ENCODE measurements at regions not wholly inside any gene's neighbourhood (a gene's known extent, or its start where the extent isn't known, plus 50 kb on each side); places are given as distances from the start of the nearest gene placed in this dataset.

DNA sequence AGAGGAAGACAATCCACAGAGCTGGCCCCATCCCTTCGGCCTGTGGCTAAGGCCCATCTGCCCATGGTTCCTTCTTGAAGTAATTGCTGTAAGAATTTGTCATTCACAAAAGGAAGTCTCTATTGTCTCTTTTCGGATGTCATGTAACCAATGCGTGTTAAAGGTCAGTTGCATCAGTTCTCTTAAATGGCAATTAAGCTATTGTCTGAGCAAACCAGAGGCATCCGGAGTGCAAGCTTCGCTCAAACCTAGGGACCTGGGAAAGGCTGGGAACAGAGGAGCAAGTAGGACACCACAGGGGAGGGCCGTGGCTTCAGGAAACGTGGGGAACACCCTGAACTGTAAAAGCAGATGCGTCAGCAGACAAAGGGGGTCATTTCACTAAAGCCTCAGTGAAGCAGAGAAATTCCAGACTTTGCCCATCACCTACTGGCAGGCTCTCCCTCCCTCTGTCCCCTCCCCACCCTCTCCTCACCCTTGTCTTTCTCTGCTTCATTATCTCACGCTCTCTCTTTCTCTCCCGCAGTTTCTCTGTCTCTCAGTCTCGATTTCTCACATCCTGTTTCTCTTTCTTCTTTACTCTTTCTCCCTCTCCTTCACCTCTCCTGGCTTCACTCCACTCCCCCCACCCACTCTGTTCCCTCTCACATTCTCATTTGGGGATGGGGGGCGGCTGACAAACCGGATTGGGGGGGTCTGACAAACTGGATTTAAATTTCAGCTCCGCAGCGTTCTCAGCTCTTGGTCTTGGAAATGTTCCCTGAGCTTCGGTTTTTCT is 204.6 kb upstream of the TNP1 start:
- no peak for DNase-seq (ENCODE audit: low read depth)

DNA sequence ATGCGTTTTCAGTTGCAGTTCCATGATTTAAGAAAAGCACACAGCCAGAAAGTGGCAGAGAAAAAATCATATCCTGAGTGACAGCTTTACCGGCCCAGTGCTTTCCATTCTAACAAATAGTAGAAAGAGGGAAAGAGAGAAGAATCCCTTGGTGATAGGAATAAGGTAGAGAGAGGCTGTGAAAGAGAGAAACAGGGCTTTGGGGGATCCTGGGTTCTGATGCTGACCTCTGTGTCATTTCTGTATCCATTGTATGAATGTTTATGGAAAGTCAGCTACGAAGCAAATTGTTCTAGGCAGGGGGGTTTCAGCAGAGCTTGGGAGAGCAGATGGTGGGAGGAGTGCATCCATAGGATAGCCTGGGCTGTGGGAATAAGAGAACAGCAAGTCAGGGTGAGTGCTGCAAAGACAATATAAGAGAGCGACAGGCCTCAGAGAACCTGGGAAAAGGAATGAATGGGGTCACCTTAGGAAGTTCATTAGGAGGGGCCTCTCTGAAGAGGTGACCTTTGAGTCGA is 203.4 kb upstream of the TNP1 start:
- DNase-seq (ENCODE audit: low read depth): no peak

DNA sequence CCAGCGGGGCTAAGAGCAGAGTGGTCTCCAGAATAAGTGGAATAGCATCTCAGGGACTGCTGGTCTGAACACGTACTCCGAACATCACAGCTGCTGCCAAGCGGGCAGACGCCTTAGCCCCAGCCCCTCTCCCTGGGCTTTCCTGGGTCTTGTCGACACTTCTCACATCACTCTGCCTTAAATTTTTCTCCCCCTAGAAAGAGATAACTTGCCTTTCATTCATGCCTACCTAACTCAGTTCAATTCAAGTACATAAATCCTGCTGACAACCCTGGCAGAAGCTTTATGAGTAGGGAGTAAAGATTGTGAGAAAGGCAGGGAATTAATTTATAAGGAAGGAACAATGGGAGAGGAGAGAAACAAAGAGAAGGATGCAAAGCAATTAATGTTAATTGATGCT is 202.9 kb upstream of the TNP1 start:
- no peak for DNase-seq (ENCODE audit: low read depth)

DNA sequence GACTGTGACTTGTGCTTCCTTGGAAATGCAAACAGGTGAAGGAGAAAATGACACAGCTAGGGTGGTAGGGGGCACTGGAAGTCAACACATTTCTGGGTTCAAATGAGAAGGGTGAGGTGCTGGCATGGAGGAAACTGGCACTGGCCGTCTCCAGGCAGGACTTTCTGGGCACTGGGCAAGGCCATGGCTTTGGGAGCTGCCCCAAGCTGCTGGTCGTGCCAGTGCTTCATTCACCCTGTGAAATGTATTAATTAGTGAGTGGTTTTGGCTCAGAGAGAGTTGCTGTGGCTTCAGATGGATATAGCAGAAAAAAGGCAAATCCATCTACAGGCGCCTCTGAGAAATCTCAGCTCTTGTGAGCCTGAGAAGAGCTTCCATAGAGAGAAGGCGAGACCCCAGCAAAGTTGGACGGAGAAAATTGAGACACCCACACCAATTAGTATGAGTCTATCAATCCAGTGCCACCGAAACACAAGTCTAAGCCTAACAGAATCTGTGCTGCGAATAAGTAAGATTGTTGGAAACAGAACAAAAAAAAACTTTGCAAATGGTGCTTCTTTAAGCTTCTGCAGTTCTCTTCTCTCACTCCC is 202.1 kb upstream of the TNP1 start:
- no peak for DNase-seq (ENCODE audit: low read depth)

DNA sequence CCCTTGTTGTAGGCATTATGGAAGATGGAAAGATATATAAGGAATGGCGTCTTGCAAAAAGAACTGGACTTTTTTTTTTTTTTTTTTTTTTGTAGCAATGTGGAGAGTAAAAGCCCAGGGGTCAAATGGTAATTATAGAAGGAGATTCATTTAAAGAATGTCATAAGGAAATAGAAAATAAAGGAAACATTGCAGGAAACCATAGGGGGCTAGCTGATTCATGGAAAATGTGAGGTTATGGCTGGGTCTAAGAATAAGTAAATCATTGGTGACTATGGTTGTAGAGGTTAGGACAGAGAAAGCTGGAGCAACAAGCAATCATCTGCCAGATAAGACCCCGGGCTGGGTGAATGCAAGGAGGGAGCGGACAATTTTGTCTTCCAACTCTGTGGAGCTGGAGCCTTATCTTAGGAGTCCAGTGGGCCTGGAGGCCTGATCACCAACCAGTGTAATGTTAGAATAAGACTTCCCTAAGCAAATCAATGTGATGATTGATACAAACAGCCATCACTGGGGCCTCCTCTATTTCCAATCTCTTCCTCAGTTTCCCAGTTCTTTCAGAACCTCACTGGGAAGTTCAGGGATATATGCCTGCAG is 201.2 kb upstream of the TNP1 start:
- DNase-seq (ENCODE audit: low read depth): no peak

DNA sequence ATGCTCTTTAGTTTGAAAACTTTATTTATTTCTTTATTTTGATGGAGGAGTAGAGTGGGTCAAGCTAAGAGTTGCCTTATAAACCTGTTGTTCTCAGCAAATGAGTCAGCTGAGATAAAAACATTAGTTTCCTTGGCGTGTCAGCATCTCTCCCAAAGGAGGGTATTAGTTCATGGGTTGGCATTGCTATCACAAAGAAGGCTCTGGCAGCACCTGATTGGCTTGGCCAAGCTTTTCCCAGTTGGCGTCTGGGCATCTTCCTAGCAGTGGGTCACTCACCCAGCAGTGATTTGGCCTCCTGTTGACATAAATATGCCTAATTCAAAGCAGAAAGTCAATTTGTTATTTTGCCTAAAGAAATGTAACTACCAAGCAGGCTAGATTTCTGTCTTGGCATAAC is 200.7 kb upstream of the TNP1 start:
- no peak for DNase-seq (ENCODE audit: low read depth)

- no peak for DNase-seq (ENCODE audit: low read depth)
Observed at GRCh38 chr2:217058791-217059755, 199.2 kb upstream of the TNP1 start.

DNA sequence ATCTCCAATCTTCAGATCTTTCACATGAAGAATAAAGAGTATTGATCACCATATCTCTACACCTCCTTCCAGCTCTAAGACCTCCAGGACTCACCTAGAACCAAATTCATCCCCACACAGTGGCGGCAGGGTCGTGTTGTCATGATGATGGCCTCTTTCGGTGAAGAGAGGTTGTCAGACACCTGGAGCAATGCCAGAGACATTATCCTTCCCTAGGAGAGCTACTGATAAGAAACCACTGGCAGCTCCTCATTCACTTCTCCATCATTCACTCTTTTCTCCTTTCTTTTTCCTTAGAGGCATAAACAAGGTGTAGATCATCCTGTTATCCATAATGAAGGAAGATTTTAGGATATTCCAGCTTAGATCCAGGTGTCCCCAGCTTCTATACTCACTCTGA is 197.9 kb upstream of the TNP1 start:
- DNase-seq (ENCODE audit: low read depth): no peak

DNA sequence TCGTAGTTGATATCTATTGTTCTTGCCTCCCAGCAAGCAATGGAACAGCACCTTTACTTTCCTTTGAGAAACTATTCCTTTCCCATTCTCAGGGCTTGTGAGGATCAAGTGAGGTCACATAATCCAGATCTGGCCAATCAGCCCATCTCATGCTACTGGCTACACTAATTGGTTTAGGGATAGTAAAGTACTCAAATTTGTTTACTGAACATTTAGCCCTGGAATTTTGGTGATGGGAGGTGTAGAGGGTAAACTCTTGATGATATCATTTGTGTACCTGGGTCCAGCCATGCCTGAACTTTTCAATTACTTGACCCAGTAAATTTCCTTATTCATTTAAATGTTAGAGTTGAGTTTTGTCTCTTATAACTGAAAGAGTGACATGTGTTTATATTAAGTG is 195.8 kb upstream of the TNP1 start:
- no peak for DNase-seq (ENCODE audit: low read depth)

DNA sequence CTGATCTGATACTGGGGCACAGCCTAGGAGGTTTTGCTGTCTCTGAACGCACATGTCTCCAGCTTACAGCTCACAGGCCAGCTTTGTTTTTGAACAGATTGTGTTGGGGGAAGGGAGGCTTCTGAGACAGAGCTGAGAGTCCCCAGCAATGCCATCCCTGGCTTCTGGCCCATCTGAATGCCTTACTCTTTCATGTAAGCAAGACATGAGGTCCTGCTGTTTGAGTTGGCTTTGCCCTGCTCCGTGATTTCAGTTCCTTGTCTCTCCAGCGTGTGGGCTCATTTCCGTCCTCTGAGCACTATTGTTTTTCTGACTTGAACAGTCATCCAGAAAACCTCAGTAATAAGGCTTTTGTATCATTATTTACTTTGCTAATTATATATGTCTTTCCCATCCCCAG is 194.9 kb upstream of the TNP1 start:
- DNase-seq (ENCODE audit: low read depth): no peak

- DNase-seq (ENCODE audit: low read depth): no peak
Observed at GRCh38 chr2:217052856-217053577, 193.2 kb upstream of the TNP1 start.

- DNase-seq (ENCODE audit: low read depth): no peak
Observed at GRCh38 chr2:217051416-217051815, 191.6 kb upstream of the TNP1 start.

- DNase-seq (ENCODE audit: low read depth): no peak
Observed at GRCh38 chr2:217049956-217050355, 190.1 kb upstream of the TNP1 start.

DNA sequence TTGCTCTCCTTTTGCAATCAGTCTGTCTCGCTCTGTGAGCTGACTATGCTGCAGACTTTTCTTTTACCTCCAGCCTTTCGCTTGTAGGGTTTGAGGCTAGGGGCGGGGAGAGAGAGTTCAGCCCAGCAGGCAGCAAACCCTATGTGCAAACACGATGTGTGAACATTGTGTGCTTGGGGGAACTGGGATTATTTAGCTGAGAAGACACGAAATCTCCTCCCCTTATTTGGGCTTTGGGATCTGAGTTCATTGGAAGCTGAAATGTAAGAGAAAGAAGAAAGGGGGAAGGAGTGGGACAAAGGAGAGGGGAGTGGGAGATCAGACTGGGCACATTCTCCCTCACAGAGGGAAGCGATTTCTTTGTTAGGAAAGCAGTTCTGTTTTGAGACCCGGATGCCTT is 189.6 kb upstream of the TNP1 start:
- no peak for DNase-seq (ENCODE audit: low read depth)

DNA sequence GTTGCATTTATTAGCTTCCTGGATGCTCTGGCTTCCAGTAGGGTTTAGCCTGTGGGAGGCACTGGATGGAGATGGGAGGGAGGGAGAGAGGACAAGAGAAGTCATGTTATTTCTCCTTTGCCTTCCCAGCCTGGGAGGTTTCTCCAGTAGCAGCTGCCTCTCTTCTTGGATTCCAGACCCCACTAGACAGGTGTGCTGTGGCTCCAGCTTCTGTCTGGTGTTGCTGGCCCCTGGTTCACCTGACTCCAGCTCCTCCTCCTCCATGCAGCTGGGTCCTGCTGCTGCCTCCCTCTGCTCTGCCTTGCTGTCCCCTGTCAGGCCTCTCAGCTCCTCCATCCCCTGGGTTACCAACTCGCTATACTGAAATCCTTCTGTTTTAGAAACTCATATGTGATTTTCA is 188.9 kb upstream of the TNP1 start:
- no peak for DNase-seq (ENCODE audit: low read depth)

DNA sequence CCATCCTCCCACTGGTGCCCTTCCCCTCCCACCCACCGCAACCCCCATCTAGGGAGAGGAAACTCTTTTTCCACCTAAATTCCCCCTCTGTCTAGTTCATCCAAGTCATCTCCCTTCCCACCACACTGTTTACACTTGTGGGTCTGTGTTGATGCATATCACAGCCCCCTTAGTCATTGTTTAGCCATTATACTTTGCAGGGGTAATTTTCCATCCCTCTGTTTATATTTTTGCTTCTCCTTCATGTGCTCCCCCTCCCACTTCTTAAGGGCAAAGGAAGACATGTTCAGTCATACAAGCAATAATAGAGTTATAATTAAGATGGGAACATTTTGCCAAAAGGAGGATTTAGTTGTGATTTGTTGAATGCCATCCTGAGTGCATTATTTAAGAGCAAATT is 187.8 kb upstream of the TNP1 start:
- no peak for DNase-seq (ENCODE audit: low read depth)

GRCh38 chr2:217047209-217047608 is 187.3 kb upstream of the TNP1 start:
- DNase-seq (ENCODE audit: low read depth): no peak

DNA sequence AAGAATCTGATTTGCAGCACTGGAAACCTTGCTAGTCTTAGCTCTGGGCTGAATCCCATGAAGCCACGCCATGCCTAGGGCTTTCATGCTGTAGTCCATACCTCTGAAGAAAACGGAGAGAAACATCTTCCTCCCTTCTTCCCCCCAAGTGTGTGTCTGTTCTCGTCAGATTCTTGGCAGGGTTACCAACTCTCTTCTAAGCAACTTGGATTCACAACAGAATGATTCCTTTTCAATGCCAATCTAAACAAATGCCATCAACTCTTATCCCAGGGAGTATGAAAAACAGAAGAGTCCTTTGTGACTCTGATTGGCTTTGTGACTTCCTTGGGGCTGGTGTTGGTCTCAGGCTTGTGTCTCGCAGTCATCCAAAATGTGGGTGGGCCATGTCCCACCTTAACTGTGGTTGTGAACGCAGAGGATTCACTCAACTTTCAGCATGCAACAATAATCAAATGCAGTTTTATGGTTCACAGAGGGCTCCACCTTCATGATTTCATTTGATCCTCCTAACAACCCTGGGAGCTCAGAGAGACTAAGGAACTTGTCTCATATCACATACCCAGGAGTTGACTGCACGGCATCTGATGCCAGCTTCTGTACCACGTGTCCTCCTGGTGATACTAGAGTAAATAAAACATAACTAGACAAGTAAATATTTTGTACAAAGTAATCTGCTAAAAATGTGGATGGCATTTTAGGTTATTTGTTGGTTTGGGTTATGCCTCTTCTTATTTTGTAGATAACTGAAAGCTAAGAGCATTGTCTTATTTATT is 186.0 kb upstream of the TNP1 start:
- no peak for DNase-seq (ENCODE audit: low read depth)

DNA sequence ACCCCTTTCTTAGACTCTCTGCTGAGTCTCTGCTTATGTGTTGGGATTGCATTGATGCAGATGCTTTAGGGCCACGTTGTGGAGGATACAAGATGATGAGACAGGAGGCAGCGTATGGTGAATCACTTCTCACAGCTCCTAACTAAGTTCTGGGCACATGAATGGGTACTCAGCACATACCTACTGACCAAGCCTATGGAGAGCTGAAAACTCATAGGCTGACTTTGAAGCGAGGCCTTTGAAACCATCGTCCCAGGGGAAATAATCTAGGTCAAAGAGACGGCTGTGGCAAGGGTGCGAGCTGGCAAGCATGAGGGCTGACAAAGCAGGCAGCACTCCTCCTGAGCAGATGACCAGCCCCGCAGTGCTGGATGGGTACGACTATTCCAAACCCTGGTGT is 180.2 kb upstream of the TNP1 start:
- DNase-seq (ENCODE audit: low read depth): no peak

GRCh38 chr2:217038001-217038400 is 178.1 kb upstream of the TNP1 start:
- no peak for DNase-seq (ENCODE audit: low read depth)

DNA sequence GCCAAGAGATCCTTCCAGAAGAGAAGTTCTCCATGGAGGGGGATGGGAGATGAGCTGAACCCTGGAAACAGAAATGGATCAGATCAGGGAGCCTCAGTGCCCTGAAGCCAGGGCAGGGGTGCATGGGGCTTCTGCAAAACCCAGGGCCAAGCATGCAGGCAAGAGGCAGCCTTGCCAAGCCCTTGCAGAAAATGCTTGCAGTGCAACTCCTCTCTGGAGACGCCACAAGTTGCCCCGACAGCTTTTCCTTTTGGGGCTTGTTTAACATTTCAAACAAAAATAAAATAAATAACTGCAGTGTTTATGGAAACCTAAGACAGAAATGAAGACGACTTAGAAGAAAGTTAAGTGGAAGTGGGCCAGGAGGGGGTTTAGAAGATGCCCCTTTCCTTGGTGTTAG is 177.5 kb upstream of the TNP1 start:
- DNase-seq (ENCODE audit: low read depth): no peak

Data from stimulated activated CD8-positive, alpha-beta memory T cell treated with anti-CD3 and anti-CD28 coated beads, Interleukin-4, amount 100 ng/mL, for 24 hours (primary cell).